Heart left ventricle (tissue), 16 donors: ENCODE measurements at regions not wholly inside any gene's neighbourhood (a gene's known extent, or its start where the extent isn't known, plus 50 kb on each side); places are given as distances from the start of the nearest gene placed in this dataset.

Source experiments
- ATAC-seq, 4 donors: fragments of 200-7000 bp; cut with Tn5 transposase; one replicate each; pipeline ENCODE4 v1.9.1; 2020 to 2022; ENCODE audit warnings: moderate library complexity in 4 of 4, mild to moderate bottlenecking in 3 of 4, moderate number of reproducible peaks in 1 of 4
- DNase-seq, 5 donors: peaks; one replicate each; pipeline ENCODE4 v3.0.0-alpha.2; 2020
- H3K27ac ChIP-seq, 12 donors: fragments of 200-600 bp; sonication (generic) in 4 of 12; one replicate each; pipeline versions ENCODE4 v1.5.0 to v1.8.0; 2016 to 2022; ENCODE audit warnings: mild to moderate bottlenecking in 2 of 12
- H3K27me3 ChIP-seq, 9 donors: fragments of 200-600 bp; sonication (generic) in 2 of 9; one replicate each; pipeline versions ENCODE4 v1.5.1 to v1.8.0; 2016 to 2022; ENCODE audit warnings: mild to moderate bottlenecking in 3 of 9
- H3K36me3 ChIP-seq, 9 donors: fragments of 200-600 bp; sonication (generic) in 2 of 9; one replicate each; pipeline versions ENCODE4 v1.5.0 to v1.8.0; 2018 to 2022; ENCODE audit warnings: mild to moderate bottlenecking in 2 of 9
- H3K4me1 ChIP-seq, 12 donors: fragments of 200-600 bp; sonication (generic) in 4 of 12; one replicate each; pipeline versions ENCODE4 v1.5.0 to v1.8.0; 2016 to 2022; ENCODE audit warnings: mild to moderate bottlenecking in 3 of 12
- H3K4me3 ChIP-seq, 12 donors: fragments of 200-600 bp; sonication (generic) in 4 of 12; one replicate each; pipeline versions ENCODE4 v1.5.0 to v1.8.0; 2017 to 2022; ENCODE audit warnings: mild to moderate bottlenecking in 9 of 12, moderate library complexity in 4 of 12
- H3K9me3 ChIP-seq, 12 donors: fragments of 200-600 bp; sonication (generic) in 4 of 12; one replicate each; pipeline versions ENCODE4 v1.5.0 to v1.8.0; 2016 to 2022; ENCODE audit warnings: mild to moderate bottlenecking in 1 of 12
- CTCF ChIP-seq, 12 donors: fragments of 200-600 bp; sonication (generic) in 4 of 12; IDR thresholded peaks; one replicate each; pipeline versions ENCODE4 v1.5.0 to v1.8.0; 2018 to 2022; ENCODE audit warnings: antibody characterized with exemption in 12 of 12, mild to moderate bottlenecking in 5 of 12
- POLR2A ChIP-seq, 2 donors: fragments of 450-650 bp; IDR thresholded peaks; one replicate each; pipeline ENCODE4 v1.6.1; 2017; ENCODE audit warnings: antibody characterized with exemption in 2 of 2, mild to moderate bottlenecking in 2 of 2, moderate library complexity in 2 of 2
- WGBS, 4 donors: extraction: QIAGEN DNeasy Blood & Tissue Kit in 2 of 4; methylation state at CpG; one replicate each; pipeline versions ENCODE4 v1.1.5 to v1.1.7; 2013 to 2018; 5-methylcytosine and 5-hydroxymethylcytosine counted together
- intact Hi-C, 10 donors: fragments of 100-400 bp; cut with DNase I; formaldehyde crosslinking; loops; one replicate each; pipeline versions ENCODE4 v1.11.1 to v1.14.2; 2022
- donor health status: ischemic (EF 13 %, LVEDD 7.1; RV severe dilation, severe dysfunction).
- donor health status: healthy with polysubstance abuse.
- donor health status: DM: no; HTN: yes; CAD: no.
- donor health status: DM: no; HTN: no; CAD: no.
- donor health status: ischemic (EF 25% LVEDD 6.9; RV normal size, moderate dysfunction).
- donor health status: ischemic (EF 25% LVEDD 5.7; RV mildly dilated, moderate dysfunction).
- donor health status: healthy.
- donor health status: DM: yes; HTN: yes; CAD: no.
- donor health status: ischemic (EF 35%, LVEDD 5.7; RV mildly dilated, moderate dysfunction).
- donor health status: nonischemic (EF 11% LVEDD 7.7; RV severe dilation, severe dysfunction).
- donor health status: DM: yes; HTN: yes; CAD: no.
- donor health status: PGD.
- donor health status: ischemic (EF 29% LVEDD 5.4; RV normal size, mild dysfunction).
- donor health status: nonischemic (EF 23%, LVEDD 6.1; RV moderate dilation, normal function).

DNA sequence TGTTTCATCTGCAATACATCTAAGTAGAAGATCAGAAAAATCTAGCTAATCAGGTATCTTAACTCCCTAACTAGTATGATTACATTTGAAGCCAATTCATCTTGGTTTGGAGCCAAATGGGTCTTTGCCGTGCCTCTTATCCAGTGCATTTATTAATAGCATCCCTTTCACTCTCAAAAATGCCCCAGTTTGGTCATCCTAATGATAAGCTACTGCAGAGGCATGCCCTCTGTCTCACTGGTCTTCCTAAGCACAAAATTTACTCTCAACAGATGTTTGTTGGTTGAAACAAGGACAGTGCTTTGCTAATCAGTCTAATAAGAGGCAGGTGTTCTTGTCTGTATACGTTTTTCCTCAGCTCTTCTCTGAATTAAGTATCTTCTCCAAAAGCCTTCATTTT, 403.2 kb downstream of the RAD51AP2 start:
- ATAC-seq = no peak
- WGBS, 4 donors = 28 to 36% (median 30%) methylated on average over 2 of the region's 2 CpGs
- no peaks in the 10 kb centered on the region for H3K4me1 ChIP-seq
- no peaks in the 10 kb centered on the region for H3K36me3 ChIP-seq
- no peak overlapping the region for H3K27ac ChIP-seq
- no peak overlapping the region for H3K4me3 ChIP-seq
- DNase-seq = no peak
- no peaks in the 10 kb centered on the region for H3K9me3 ChIP-seq
- intact Hi-C loops = no loop called here
- H3K27me3 ChIP-seq = peaks cover 0 to 3% (median 0%) of the 10 kb centered on the region in 9 donors
- TF ChIP-seq POLR2A (IDR thresholded peaks at IDR 0.05) (no peak), CTCF (IDR thresholded peaks at IDR 0.05) (no peak)

DNA sequence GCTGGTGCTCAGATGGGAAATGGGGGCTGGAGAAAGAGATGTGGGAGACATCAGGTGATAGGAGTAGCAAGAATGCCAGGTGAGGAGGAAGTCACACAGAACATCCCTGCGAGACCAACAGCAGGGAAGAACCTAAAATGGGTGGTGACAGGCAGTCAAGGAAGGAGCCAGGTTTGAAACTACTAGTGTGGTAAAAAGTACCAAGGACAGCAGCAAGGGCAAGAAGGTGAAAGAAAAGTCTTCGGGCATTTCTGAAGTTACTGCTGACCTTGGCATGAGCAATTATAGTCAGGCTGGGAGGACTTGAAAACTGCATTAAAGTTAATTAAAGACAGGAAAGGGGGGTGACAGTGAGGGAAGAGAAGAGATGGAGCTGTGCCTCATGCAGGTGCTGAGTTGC, 410.4 kb downstream of the RAD51AP2 start:
- DNase-seq (no peak), ATAC-seq (no peak)
- Histone ChIP-seq H3K27ac (no peak overlapping the region), H3K36me3 (no peaks in the 10 kb centered on the region), H3K4me1 (no peaks in the 10 kb centered on the region), H3K9me3 (no peaks in the 10 kb centered on the region), H3K4me3 (no peak overlapping the region), H3K27me3 (peaks cover 0 to 3% (median 0%) of the 10 kb centered on the region in 9 donors)
- intact Hi-C loops = no loop called here
- 50 to 66% (median 56%) methylated on average over 2 of the region's 2 CpGs for WGBS, 4 donors
- no peak for TF ChIP-seq POLR2A (IDR thresholded peaks at IDR 0.05)

GRCh38 chr2:17107151-17107550, 411.1 kb downstream of the RAD51AP2 start:
- Histone ChIP-seq H3K36me3 (no peaks in the 10 kb centered on the region), H3K4me3 (no peak overlapping the region), H3K27ac (no peak overlapping the region), H3K27me3 (no peaks in the 10 kb centered on the region), H3K4me1 (no peaks in the 10 kb centered on the region), H3K9me3 (no peaks in the 10 kb centered on the region)
- intact Hi-C loops = no loop called here
- no peak for ATAC-seq
- DNase-seq = no peak
- TF ChIP-seq CTCF (IDR thresholded peaks at IDR 0.05) = no peak
- no peak for TF ChIP-seq POLR2A (IDR thresholded peaks at IDR 0.05)
- 60 to 69% (median 65%) methylated on average over 2 of the region's 2 CpGs for WGBS, 4 donors

- Histone ChIP-seq H3K4me3 (no peak overlapping the region), H3K36me3 (no peaks in the 10 kb centered on the region), H3K27me3 (no peaks in the 10 kb centered on the region), H3K4me1 (no peaks in the 10 kb centered on the region), H3K9me3 (no peaks in the 10 kb centered on the region), H3K27ac (no peak overlapping the region)
- 74 to 90% (median 86%) methylated on average over 1 of the region's 1 CpG for WGBS, 4 donors
- intact Hi-C loops = no loop called here
- no peak for DNase-seq
- ATAC-seq = no peak
- TF ChIP-seq CTCF (IDR thresholded peaks at IDR 0.05) = no peak
- TF ChIP-seq POLR2A (IDR thresholded peaks at IDR 0.05) = no peak
Measured at GRCh38 chr2:17106418-17106817, 411.8 kb downstream of the RAD51AP2 start.

DNA sequence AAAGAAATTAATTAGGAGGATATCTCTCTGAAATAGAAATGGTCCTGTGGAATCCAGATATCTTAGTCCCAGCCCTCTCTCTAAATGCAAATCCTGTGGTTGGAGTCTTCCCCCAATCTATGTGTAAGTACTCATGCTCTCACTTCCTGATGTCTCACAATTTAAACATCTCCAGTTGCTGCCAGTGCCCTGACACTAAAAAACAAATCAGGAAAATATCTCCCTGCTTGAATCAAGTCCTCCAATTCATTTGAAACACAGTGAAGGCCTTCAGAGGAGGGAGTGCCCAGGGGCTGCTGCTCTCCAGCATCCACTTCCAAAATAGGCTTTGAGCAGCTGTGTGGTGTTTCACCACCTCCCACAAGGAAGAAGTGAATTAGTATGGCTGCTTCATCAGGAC, 413.8 kb downstream of the RAD51AP2 start:
- intact Hi-C loops = no loop called here
- Histone ChIP-seq H3K36me3 (no peaks in the 10 kb centered on the region), H3K27ac (no peak overlapping the region), H3K4me1 (no peaks in the 10 kb centered on the region), H3K9me3 (no peaks in the 10 kb centered on the region), H3K27me3 (no peaks in the 10 kb centered on the region), H3K4me3 (no peak overlapping the region)
- no peak for ATAC-seq
- DNase-seq = no peak
- no peak for TF ChIP-seq POLR2A (IDR thresholded peaks at IDR 0.05)
- TF ChIP-seq CTCF (IDR thresholded peaks at IDR 0.05) = no peak
